ENCODE measurements at regions not wholly inside any gene's neighbourhood (a gene's known extent, or its start where the extent isn't known, plus 50 kb on each side); places are given as distances from the start of the nearest gene placed in this dataset.
"Not testable (repeated sequence)": the region's sequence is repeated elsewhere in the genome, so short reads cannot be mapped to it uniquely, and the experiment has no call there.

DNA sequence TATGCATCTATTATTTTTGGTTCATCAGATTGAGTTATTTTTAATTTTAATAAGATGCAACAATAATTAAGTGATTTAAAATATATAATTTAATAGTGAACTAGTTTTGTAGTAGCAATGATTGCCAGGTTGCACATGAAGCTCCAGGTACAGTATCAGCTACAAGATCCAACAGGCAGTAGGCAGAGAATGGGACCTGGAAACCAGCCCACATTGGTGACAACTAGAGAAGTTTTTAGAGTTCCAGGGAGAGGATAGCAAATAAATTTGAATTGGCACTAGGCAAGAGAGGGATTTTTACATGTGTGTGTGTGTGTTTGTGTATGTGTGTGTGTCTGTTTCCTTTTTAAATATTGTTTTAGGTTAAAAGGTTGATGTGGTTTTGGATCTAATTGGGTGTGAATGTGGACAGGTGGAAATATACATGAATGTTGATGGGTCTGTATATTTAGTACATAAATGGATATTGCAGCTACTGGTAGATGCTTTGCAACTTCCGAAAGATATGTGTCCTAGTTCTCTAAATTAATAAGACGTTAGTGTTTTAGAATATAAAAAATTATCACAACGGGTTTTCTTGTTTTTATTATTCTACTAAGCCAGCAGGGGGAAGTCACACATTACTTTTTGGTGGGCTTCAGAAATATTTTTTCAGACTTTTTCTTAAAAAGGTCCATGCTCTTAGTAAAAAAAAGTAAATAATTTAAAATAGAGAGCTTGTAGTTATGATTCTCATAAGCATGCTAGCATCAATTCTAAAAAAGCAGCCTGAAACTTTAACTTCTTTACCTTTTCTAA, 110.1 kb upstream of the GBE1 start:
- Mint-ChIP-seq H3K4me1 (no peaks in the 10 kb centered on the region), H3K27me3 (no peaks in the 10 kb centered on the region), H3K9me3 (no peaks in the 10 kb centered on the region), H3K27ac (no peak overlapping the region), H3K36me3 (no peaks in the 10 kb centered on the region), H3K4me3 (no peak overlapping the region)
- DNase-seq: no peak
- CTCF ChIA-PET: no interaction called here

DNA sequence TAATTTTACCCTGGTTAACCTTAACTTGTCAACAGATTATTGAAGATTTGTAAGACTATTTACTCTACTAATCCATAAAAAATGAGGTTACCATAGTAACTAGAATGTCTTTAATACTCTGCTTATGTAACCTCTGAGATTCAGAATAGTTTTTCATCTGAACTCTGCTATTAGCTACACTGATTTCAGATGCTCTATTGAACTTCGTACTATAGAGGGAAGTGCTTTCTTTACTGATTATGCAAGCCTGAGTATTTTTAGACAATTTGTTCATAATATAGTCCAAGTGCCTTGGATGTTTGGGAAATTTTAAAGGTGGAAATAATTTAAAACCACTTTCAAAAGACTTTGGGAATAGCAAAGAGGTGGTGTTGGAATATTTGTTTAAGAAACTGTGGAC, 107.9 kb upstream of the GBE1 start:
- Mint-ChIP-seq H3K27me3 (no peaks in the 10 kb centered on the region), H3K4me3 (no peak overlapping the region), H3K36me3 (no peaks in the 10 kb centered on the region), H3K27ac (no peak overlapping the region), H3K9me3 (no peaks in the 10 kb centered on the region), H3K4me1 (no peaks in the 10 kb centered on the region)
- DNase-seq: no peak
- CTCF ChIA-PET: no interaction called here

DNA sequence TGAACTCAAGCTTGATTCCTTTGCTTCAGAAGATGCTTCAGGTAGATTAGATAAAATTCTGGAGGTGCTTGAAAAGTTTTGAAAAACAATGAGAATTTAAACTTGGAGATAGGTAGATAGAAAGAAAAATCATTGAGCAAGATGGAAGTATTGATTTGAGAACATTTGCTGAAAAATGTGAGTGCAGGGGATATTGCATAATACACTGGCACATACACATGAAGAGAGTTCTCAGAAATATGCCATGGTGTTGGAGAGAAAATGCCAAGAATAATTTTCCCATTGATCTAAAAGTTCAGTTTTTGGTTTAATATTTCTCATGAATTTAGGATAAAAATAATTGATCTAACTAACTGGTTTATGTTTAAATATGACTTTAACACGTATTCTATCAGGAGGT, 107.2 kb upstream of the GBE1 start:
- Mint-ChIP-seq H3K27ac (no peak overlapping the region), H3K36me3 (no peaks in the 10 kb centered on the region), H3K4me1 (no peaks in the 10 kb centered on the region), H3K9me3 (no peaks in the 10 kb centered on the region), H3K27me3 (no peaks in the 10 kb centered on the region), H3K4me3 (no peak overlapping the region)
- DNase-seq: no peak
- CTCF ChIA-PET: no interaction called here

DNA sequence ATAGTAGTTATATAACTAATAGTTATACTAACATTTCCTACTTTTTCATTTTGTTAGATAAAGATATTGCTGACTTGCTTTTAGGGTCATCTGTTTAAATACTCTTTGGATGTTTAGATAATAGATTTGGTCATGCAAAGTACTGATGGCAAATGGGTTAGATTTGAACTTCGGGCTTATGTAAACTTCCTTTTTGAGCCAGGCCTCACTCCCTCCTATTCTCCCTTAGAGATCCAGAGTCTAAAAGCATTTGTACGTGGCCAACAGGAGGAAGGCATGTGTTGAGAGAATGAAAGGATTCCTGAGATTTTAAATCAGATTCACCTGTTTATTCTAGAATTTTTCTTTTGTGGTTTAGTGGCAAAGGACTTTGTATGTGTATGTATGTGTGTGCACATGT, 106.4 kb upstream of the GBE1 start:
- no peaks in the 10 kb centered on the region for H3K9me3 Mint-ChIP-seq
- H3K36me3 Mint-ChIP-seq: no peaks in the 10 kb centered on the region
- H3K4me3 Mint-ChIP-seq: no peak overlapping the region
- CTCF ChIA-PET: no interaction called here
- DNase-seq: no peak
- no peaks in the 10 kb centered on the region for H3K4me1 Mint-ChIP-seq
- H3K27ac Mint-ChIP-seq: no peak overlapping the region
- no peaks in the 10 kb centered on the region for H3K27me3 Mint-ChIP-seq

- H3K4me3 Mint-ChIP-seq, H3K4me1 Mint-ChIP-seq, H3K9me3 Mint-ChIP-seq, H3K27ac Mint-ChIP-seq, H3K27me3 Mint-ChIP-seq, DNase-seq, CTCF ChIA-PET, H3K36me3 Mint-ChIP-seq: not testable (repeated sequence)
These were observed 103.7 kb upstream of the GBE1 start for GRCh38 chr3:81865164-81865563.

DNA sequence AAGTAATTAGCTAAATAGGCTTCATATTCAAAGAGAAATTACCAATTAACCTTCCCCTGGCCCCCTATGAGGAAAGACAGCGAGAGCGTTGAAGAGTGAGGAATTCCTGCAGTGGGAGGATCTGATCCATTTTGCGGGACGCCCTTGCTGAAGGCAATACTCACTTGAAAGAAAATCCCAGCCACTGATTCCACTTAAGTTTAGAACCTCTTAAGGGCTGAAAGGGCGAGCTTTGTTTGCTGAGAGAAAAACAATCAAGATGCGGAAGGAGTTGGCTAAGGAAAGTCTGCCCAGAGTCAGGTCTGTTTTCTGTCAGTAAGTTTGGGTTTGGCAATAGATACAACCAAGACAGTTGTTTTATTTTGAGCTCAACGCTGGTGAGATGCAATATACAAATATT, 102.8 kb upstream of the GBE1 start:
- H3K27ac Mint-ChIP-seq: no peak overlapping the region
- DNase-seq: no peak

DNA sequence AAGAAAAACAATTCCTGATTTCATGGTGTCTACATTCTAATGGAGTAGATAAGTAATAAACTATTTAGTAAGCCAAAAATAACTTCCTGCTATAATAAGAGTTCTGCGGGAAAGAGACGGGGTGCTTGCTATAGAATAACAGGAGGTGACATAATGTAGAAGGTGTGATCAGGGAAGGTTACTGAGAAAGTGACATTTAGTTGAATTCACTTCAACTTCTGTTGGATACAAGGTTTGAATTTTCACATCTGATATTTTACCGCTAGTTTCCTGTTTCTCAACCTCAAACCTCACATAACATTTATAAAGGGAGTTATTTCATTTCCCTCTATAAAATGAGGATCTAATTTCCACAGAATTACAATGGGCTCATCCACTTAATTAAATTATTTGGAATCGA, 102.3 kb upstream of the GBE1 start:
- H3K36me3 Mint-ChIP-seq: no peaks in the 10 kb centered on the region
- H3K4me3 Mint-ChIP-seq: no peak overlapping the region
- no peaks in the 10 kb centered on the region for H3K4me1 Mint-ChIP-seq

More for the DNA sequence above, 102.8 kb upstream of the GBE1 start:
- Mint-ChIP-seq H3K27me3 (no peaks in the 10 kb centered on the region), H3K4me1 (no peaks in the 10 kb centered on the region), H3K9me3 (no peaks in the 10 kb centered on the region), H3K36me3 (no peaks in the 10 kb centered on the region), H3K4me3 (no peak overlapping the region)
- CTCF ChIA-PET: no interaction called here

DNA sequence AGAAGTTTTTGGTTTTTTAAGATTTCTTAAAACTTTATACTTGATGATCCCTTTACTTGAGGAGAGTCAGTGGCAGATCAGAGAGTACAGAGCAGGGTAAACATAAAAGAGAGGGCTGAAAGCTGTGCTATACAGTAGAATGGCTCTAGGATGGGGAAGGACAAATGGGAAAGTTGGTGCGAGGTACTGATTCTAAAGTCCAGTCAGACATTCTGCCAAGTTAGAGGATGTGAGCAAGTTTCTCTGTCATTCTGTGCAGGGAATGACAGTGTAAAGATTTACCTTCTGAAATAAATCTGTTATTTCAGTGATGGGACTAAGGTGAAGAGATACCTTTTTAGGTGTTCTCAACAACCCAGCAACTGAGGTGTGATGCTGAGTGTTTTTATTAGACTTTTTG, 100.1 kb upstream of the GBE1 start:
- H3K4me1 Mint-ChIP-seq: no peaks in the 10 kb centered on the region
- H3K4me3 Mint-ChIP-seq: no peak overlapping the region
- DNase-seq: no peak
- no peaks in the 10 kb centered on the region for H3K9me3 Mint-ChIP-seq
- no peaks in the 10 kb centered on the region for H3K27me3 Mint-ChIP-seq
- H3K36me3 Mint-ChIP-seq: no peaks in the 10 kb centered on the region
- CTCF ChIA-PET: no interaction called here
- H3K27ac Mint-ChIP-seq: no peak overlapping the region

More for the DNA sequence above, 102.3 kb upstream of the GBE1 start:
- CTCF ChIA-PET: no interaction called here
- Mint-ChIP-seq H3K27ac (no peak overlapping the region), H3K9me3 (no peaks in the 10 kb centered on the region), H3K27me3 (no peaks in the 10 kb centered on the region)
- no peak for DNase-seq

DNA sequence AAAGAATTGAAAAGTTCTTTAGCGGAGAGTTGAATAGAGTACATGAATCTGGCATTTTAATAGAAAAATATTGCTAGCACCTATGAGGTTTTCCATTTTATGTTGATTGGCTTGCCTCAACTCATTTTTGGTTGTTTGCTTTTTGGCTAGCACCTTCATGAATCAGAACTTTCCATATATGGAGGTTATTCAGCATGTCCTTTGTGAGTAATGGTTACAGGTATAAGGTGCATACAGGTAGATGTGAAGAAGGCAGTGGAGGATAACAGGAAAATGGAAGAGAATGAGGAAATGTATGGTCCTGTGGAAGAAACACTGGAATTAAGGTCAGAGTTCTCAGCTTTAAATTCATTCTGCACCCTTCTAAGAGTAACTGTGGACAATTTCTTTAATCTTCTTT, 98.1 kb upstream of the GBE1 start:
- H3K4me1 Mint-ChIP-seq: no peaks in the 10 kb centered on the region
- no peaks in the 10 kb centered on the region for H3K27me3 Mint-ChIP-seq
- CTCF ChIA-PET: no interaction called here
- H3K36me3 Mint-ChIP-seq: no peaks in the 10 kb centered on the region
- no peak overlapping the region for H3K4me3 Mint-ChIP-seq
- H3K27ac Mint-ChIP-seq: no peak overlapping the region
- DNase-seq: no peak
- no peaks in the 10 kb centered on the region for H3K9me3 Mint-ChIP-seq

DNA sequence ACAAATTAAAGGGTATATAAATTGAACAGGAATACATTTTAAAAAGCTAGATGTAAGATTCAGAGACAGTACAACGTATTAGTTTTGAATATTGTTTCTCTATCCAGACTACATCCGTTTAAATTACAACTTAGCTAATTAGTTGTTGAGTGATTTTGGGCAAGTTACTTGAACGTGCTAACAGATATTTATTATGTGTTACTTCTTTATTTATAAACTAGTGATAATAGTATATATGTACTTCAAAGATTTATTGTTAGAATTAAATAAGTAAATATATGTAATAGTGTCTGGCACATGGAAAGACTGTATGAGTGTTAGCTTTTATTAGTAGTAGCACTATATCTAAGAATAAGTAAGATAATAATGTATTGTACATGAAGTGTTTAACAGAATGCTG, 92.0 kb upstream of the GBE1 start:
- Mint-ChIP-seq H3K4me1 (no peaks in the 10 kb centered on the region), H3K36me3 (no peaks in the 10 kb centered on the region), H3K27ac (no peak overlapping the region), H3K4me3 (no peak overlapping the region), H3K9me3 (no peaks in the 10 kb centered on the region), H3K27me3 (no peaks in the 10 kb centered on the region)
- CTCF ChIA-PET: no interaction called here
- DNase-seq: no peak

DNA sequence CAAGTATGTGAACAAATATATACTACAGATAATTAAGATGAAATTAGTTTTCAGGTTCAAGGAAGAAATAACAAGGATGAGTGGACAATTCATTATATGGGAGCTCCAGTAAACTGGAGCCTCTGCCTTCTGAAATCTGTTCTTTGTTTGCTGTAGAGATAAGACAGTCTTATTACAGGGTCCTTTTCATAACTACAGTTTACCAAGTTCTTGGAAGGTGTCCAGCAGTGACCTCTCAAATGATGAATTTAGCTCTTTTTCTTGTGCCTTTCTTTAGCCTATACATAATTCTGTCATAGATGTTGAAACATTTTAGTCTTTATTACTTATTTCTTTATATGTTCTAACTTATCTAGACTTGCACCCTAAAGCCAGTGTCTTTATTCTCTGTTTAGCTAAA, 89.7 kb upstream of the GBE1 start:
- Mint-ChIP-seq H3K9me3 (no peaks in the 10 kb centered on the region), H3K4me3 (no peak overlapping the region), H3K27ac (no peak overlapping the region), H3K4me1 (no peaks in the 10 kb centered on the region), H3K36me3 (no peaks in the 10 kb centered on the region), H3K27me3 (no peaks in the 10 kb centered on the region)
- DNase-seq: no peak
- CTCF ChIA-PET: no interaction called here

GRCh38 chr3:81846988-81847387, 85.5 kb upstream of the GBE1 start:
- Mint-ChIP-seq H3K9me3 (no peaks in the 10 kb centered on the region), H3K27ac (no peak overlapping the region), H3K27me3 (no peaks in the 10 kb centered on the region), H3K4me3 (no peak overlapping the region), H3K36me3 (no peaks in the 10 kb centered on the region), H3K4me1 (no peaks in the 10 kb centered on the region)
- no peak for DNase-seq
- CTCF ChIA-PET: no interaction called here

GRCh38 chr3:81841540-81841939, 80.1 kb upstream of the GBE1 start:
- no peaks in the 10 kb centered on the region for H3K9me3 Mint-ChIP-seq
- H3K4me3 Mint-ChIP-seq: no peak overlapping the region
- no peaks in the 10 kb centered on the region for H3K4me1 Mint-ChIP-seq
- CTCF ChIA-PET: no interaction called here
- no peaks in the 10 kb centered on the region for H3K36me3 Mint-ChIP-seq
- no peaks in the 10 kb centered on the region for H3K27me3 Mint-ChIP-seq
- no peak for DNase-seq
- no peak overlapping the region for H3K27ac Mint-ChIP-seq

DNA sequence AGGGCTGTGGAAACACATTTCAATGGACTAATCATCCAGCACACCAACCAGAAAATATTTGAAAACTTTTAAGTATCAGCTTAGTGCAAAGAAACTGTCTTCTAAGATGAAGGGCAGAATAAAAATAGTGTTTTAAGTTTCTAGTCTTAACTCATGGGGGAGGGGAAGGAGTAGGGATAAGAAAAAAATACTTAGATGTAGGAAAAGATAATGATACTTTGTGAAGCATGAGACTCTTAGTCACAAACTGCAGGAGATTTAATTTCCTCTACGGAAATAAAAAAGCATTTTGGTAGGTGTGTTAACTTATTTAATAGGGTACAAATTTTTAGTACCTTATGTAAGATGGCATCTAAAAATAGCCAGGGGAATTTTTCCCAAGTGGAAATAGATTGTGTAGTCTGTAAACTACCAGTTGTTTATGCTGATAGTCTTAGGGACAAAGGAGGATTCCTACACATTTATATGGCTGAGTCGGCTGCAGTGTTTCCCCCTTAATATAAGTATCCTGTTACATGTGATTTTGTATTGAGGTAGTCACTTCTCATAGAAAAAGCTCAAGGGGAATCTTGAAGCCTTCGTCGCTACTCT, 78.2 kb upstream of the GBE1 start:
- no peaks in the 10 kb centered on the region for H3K27me3 Mint-ChIP-seq
- no peak for DNase-seq
- no peaks in the 10 kb centered on the region for H3K9me3 Mint-ChIP-seq
- no peak overlapping the region for H3K4me3 Mint-ChIP-seq
- CTCF ChIA-PET: no interaction called here
- no peaks in the 10 kb centered on the region for H3K4me1 Mint-ChIP-seq
- no peak overlapping the region for H3K27ac Mint-ChIP-seq
- no peaks in the 10 kb centered on the region for H3K36me3 Mint-ChIP-seq

GRCh38 chr3:81838457-81838856, 77.0 kb upstream of the GBE1 start:
- Mint-ChIP-seq H3K4me1 (no peaks in the 10 kb centered on the region), H3K4me3 (no peak overlapping the region), H3K36me3 (no peaks in the 10 kb centered on the region), H3K27me3 (no peaks in the 10 kb centered on the region), H3K27ac (no peak overlapping the region), H3K9me3 (no peaks in the 10 kb centered on the region)
- DNase-seq: no peak
- CTCF ChIA-PET: no interaction called here

Data from activated naive CD4-positive, alpha-beta T cell treated with anti-CD3 and anti-CD28 coated beads, Interleukin-2, amount 10 ng/mL, durations not matched to agents 7 days and 5 days (primary cell).